ENCODE measurements at regions not wholly inside any gene's neighbourhood (a gene's known extent, or its start where the extent isn't known, plus 50 kb on each side); places are given as distances from the start of the nearest gene placed in this dataset.
"Not testable (repeated sequence)": the region's sequence is repeated elsewhere in the genome, so short reads cannot be mapped to it uniquely, and the experiment has no call there.

GRCh38 chr2:91527491-91528031, 2836.1 kb downstream of the RPIA start:
- WGBS, 2 experiments (ENCODE audit: extremely low coverage in 2 of 2, insufficient read length in 1 of 2), result 89% methylated on average over 3 of the region's 7 CpGs; no CpG with 5 or more reads in 1 of the 2 experiments
- H3K18ac ChIP-seq (ENCODE audit: low read depth, low read length); in situ Hi-C loops (cut with MboI; ENCODE audit: low sequenced_read_pairs); H3K36me3 ChIP-seq (ENCODE audit: control insufficient read depth, insufficient read depth, low read length); H2BK120ac ChIP-seq (ENCODE audit: low read depth, low read length); H3K23ac ChIP-seq (ENCODE audit: low read depth, low read length); CTCF ChIA-PET; H2BK15ac ChIP-seq (ENCODE audit: low read depth, low read length); H3K14ac ChIP-seq (replicated peaks; ENCODE audit: low read depth, low read length); dilution Hi-C loops (cut with HindIII; ENCODE audit: low sequenced_read_pairs, unreplicated experiment); BruUV-seq (replicated peaks); H3K79me1 ChIP-seq (ENCODE audit: low read depth in 1 of 2, low read length in 2 of 2); H3K9me3 ChIP-seq (ENCODE audit: control insufficient read depth, insufficient read depth, low read length); H3K9ac ChIP-seq (ENCODE audit: low read depth, low read length); H4K91ac ChIP-seq (ENCODE audit: insufficient read depth, low read depth, low read length); H2AK9ac ChIP-seq (replicated peaks; ENCODE audit: low read depth, low read length, poor library complexity); H2BK5ac ChIP-seq (ENCODE audit: low read depth, low read length, poor library complexity, severe bottlenecking); DNase-seq; H2AFZ ChIP-seq (replicated peaks; ENCODE audit: low read length, poor library complexity); intact Hi-C loops (cut with micrococcal nuclease); H2BK20ac ChIP-seq (ENCODE audit: low read depth, low read length); H4K5ac ChIP-seq (ENCODE audit: low read depth, low read length); H3K56ac ChIP-seq (ENCODE audit: extremely low read depth, insufficient read depth, low read length); H3K27me3 ChIP-seq (ENCODE audit: control insufficient read depth, insufficient read depth, low read length); POLR2A ChIA-PET (ENCODE audit: unreplicated experiment); H3K27ac ChIP-seq (ENCODE audit: insufficient read depth, low read length); H3K4me3 ChIP-seq (ENCODE audit: insufficient read depth, low read depth, low read length); H4K8ac ChIP-seq (ENCODE audit: low read depth in 2 of 2, low read length in 2 of 2); H3K4ac ChIP-seq (ENCODE audit: low read depth, low read length); ATAC-seq (ENCODE audit: low read depth); H2AK5ac ChIP-seq (ENCODE audit: low read depth, low read length); H3K4me2 ChIP-seq (ENCODE audit: low read depth, low read length); H4K20me1 ChIP-seq (ENCODE audit: insufficient read depth, low read length); H3K9me1 ChIP-seq (ENCODE audit: insufficient read depth, low read length); H3K4me1 ChIP-seq (ENCODE audit: control insufficient read depth, insufficient read depth, low read length): not testable (repeated sequence)

GRCh38 chr2:91528361-91528760, 2836.9 kb downstream of the RPIA start:
- H4K8ac ChIP-seq (ENCODE audit: low read depth in 2 of 2, low read length in 2 of 2); H3K27ac ChIP-seq (ENCODE audit: insufficient read depth, low read length); H3K79me1 ChIP-seq (ENCODE audit: low read depth in 1 of 2, low read length in 2 of 2); H2AFZ ChIP-seq (replicated peaks; ENCODE audit: low read length, poor library complexity); CTCF ChIA-PET; BruUV-seq (replicated peaks); H4K5ac ChIP-seq (ENCODE audit: low read depth, low read length); H2BK120ac ChIP-seq (ENCODE audit: low read depth, low read length); POLR2A ChIA-PET (ENCODE audit: unreplicated experiment); H3K9me1 ChIP-seq (ENCODE audit: insufficient read depth, low read length); ATAC-seq (ENCODE audit: low read depth); H4K91ac ChIP-seq (ENCODE audit: insufficient read depth, low read depth, low read length); H2BK5ac ChIP-seq (ENCODE audit: low read depth, low read length, poor library complexity, severe bottlenecking); H2AK5ac ChIP-seq (ENCODE audit: low read depth, low read length); H3K4me2 ChIP-seq (ENCODE audit: low read depth, low read length); H3K18ac ChIP-seq (ENCODE audit: low read depth, low read length); H3K36me3 ChIP-seq (ENCODE audit: control insufficient read depth, insufficient read depth, low read length); H2BK20ac ChIP-seq (ENCODE audit: low read depth, low read length); H4K20me1 ChIP-seq (ENCODE audit: insufficient read depth, low read length); H2AK9ac ChIP-seq (replicated peaks; ENCODE audit: low read depth, low read length, poor library complexity); DNase-seq; H3K56ac ChIP-seq (ENCODE audit: extremely low read depth, insufficient read depth, low read length); dilution Hi-C loops (cut with HindIII; ENCODE audit: low sequenced_read_pairs, unreplicated experiment); H2BK15ac ChIP-seq (ENCODE audit: low read depth, low read length); in situ Hi-C loops (cut with MboI; ENCODE audit: low sequenced_read_pairs); H3K4me1 ChIP-seq (ENCODE audit: control insufficient read depth, insufficient read depth, low read length); H3K23ac ChIP-seq (ENCODE audit: low read depth, low read length); H3K9me3 ChIP-seq (ENCODE audit: control insufficient read depth, insufficient read depth, low read length); H3K9ac ChIP-seq (ENCODE audit: low read depth, low read length); H3K27me3 ChIP-seq (ENCODE audit: control insufficient read depth, insufficient read depth, low read length); intact Hi-C loops (cut with micrococcal nuclease); H3K4me3 ChIP-seq (ENCODE audit: insufficient read depth, low read depth, low read length); H3K14ac ChIP-seq (replicated peaks; ENCODE audit: low read depth, low read length); H3K4ac ChIP-seq (ENCODE audit: low read depth, low read length): not testable (repeated sequence)
- WGBS, 2 experiments (ENCODE audit: extremely low coverage in 2 of 2, insufficient read length in 1 of 2), result 60% methylated on average over 1 of the region's 2 CpGs; no CpG with 5 or more reads in 1 of the 2 experiments

Measured in IMR-90 (cell line).